H1 (cell line): ENCODE measurements at regions not wholly inside any gene's neighbourhood (a gene's known extent, or its start where the extent isn't known, plus 50 kb on each side); places are given as distances from the start of the nearest gene placed in this dataset.

ENCODE experiments used
- NANOG ChIP-seq: IDR thresholded peaks from 2 replicates; pipeline ENCODE4 v1.6.1; 2011; ENCODE audit warnings: low read length, low read depth, mild to moderate bottlenecking, inconsistent platforms; ENCODE audit not compliant: insufficient read depth, poor library complexity, severe bottlenecking
- TAF7 ChIP-seq: optimal IDR thresholded peaks from 2 replicates; pipeline ENCODE3; 2011; ENCODE audit warnings: low read depth, mild to moderate bottlenecking, inconsistent platforms, low read length, moderate library complexity, borderline replicate concordance
- TEAD4 ChIP-seq: IDR thresholded peaks from 2 replicates; pipeline ENCODE4 v1.6.1; 2012; ENCODE audit warnings: low read depth, low read length, inconsistent platforms, mixed read lengths

- TF ChIP-seq TEAD4, result no peak
- TF ChIP-seq TAF7, result no peak
- TF ChIP-seq NANOG, result no peak
- TF ChIP-seq, all 59 proteins: peak for 0
These were observed 52.7 kb downstream of the PTGR3 start (continued) for GRCh38 chr18:75156139-75156750.
